ENCODE measurements at regions not wholly inside any gene's neighbourhood (a gene's known extent, or its start where the extent isn't known, plus 50 kb on each side); places are given as distances from the start of the nearest gene placed in this dataset.

GRCh38 chr11:79796704-79797103 lies 355.9 kb upstream of the TENM4 start:
- Histone ChIP-seq H3K9ac (replicated peaks; ENCODE audit: extremely low read depth, insufficient read depth, low read length) (no peak overlapping the region), H3K36me3 (ENCODE audit: control insufficient read depth in 2 of 2, extremely low read depth in 1 of 2, insufficient read depth in 2 of 2, low read length in 2 of 2) (no peaks in the 10 kb centered on the region), H3K9me3 (replicated peaks; ENCODE audit: control insufficient read depth, insufficient read depth, low read length) (no peaks in the 10 kb centered on the region), H3K4me3 (replicated peaks in 1 of 3; ENCODE audit: insufficient read depth in 1 of 3, low read depth in 1 of 3, low read length in 3 of 3) (no peak overlapping the region), H3K4me1 (ENCODE audit: control insufficient read depth, extremely low read depth, insufficient read depth, low read length) (no peaks in the 10 kb centered on the region), H2AFZ (ENCODE audit: low read depth, low read length) (no peak overlapping the region), H3K9me1 (replicated peaks; ENCODE audit: control insufficient read depth, extremely low read depth, insufficient read depth, low read length) (no peaks in the 10 kb centered on the region), H3K4me2 (ENCODE audit: insufficient read depth, low read length) (no peak overlapping the region), H4K20me1 (replicated peaks; ENCODE audit: control insufficient read depth, extremely low read depth, insufficient read depth, low read length) (no peaks in the 10 kb centered on the region), H3K27ac (ENCODE audit: insufficient read depth, low read depth, low read length) (no peak overlapping the region), H3K27me3 (ENCODE audit: control insufficient read depth in 2 of 2, insufficient read depth in 2 of 2, low read length in 2 of 2) (no peaks in the 10 kb centered on the region), H3K79me2 (ENCODE audit: control insufficient read depth, insufficient read depth, low read length) (no peaks in the 10 kb centered on the region)
- POLR2A ChIA-PET: no interaction called here
- DNase-seq (ENCODE audit: low read depth, low spot score) (no peak), FAIRE-seq (no peak)
- dilution Hi-C loops (cut with MboI; ENCODE audit: extremely low pct_ligation_motif_present, low sequenced_read_pairs): no loop called here
- CTCF ChIA-PET: no interaction called here
- no TSS peak for BruUV-seq (replicated peaks)
- intact Hi-C loops (cut with micrococcal nuclease): no loop called here
- TF ChIP-seq JUN (IDR thresholded peaks at IDR 0.05; ENCODE audit: borderline replicate concordance, insufficient read depth, insufficient read length, low read depth): no peak
- no peak for TF ChIP-seq POLR2A (IDR thresholded peaks at IDR 0.05; ENCODE audit: low read depth, low read length)
- no peak for TF ChIP-seq MYC (IDR thresholded peaks at IDR 0.05; ENCODE audit: low read depth, low read length)
- no peak for TF ChIP-seq GATA2 (IDR thresholded peaks at IDR 0.05; ENCODE audit: insufficient read depth, insufficient read length, low read depth, low read length)
- no peak for TF ChIP-seq MAX (IDR thresholded peaks at IDR 0.05; ENCODE audit: insufficient read depth, insufficient read length)
- no peak for TF ChIP-seq CTCF (IDR thresholded peaks at IDR 0.05; ENCODE audit: extremely low read depth in 1 of 2, insufficient read depth in 1 of 2, low read depth in 1 of 2, low read length in 2 of 2)
- TF ChIP-seq FOS (IDR thresholded peaks at IDR 0.05; ENCODE audit: borderline replicate concordance, insufficient read depth, low read length): no peak
- no peak for TF ChIP-seq POLR2AphosphoS5 (IDR thresholded peaks at IDR 0.05; ENCODE audit: insufficient read depth, low read depth, low read length)
- no peak for TF ChIP-seq EZH2 (IDR thresholded peaks at IDR 0.05; ENCODE audit: borderline replicate concordance, low read depth, low read length, severe bottlenecking)
